HepG2 (cell line): ENCODE measurements at regions not wholly inside any gene's neighbourhood (a gene's known extent, or its start where the extent isn't known, plus 50 kb on each side); places are given as distances from the start of the nearest gene placed in this dataset.
A peak's percentile ranks its signal among the peaks of the same experiment; 100 is the strongest.

Source experiments
- ARID4A ChIP-seq: sonication (generic); formaldehyde crosslinking; IDR thresholded peaks from 2 replicates; pipeline ENCODE4 v1.5.0; 2020; ENCODE audit warnings: mild to moderate bottlenecking, missing genetic modification reagents, borderline replicate concordance
- ARNT2 ChIP-seq: sonication (generic); formaldehyde crosslinking; IDR thresholded peaks from 2 replicates; pipeline ENCODE4 v1.8.0; 2022; ENCODE audit warnings: mild to moderate bottlenecking, low read depth, missing genetic modification reagents, moderate library complexity
- CENPBD1 ChIP-seq: sonication (generic); formaldehyde crosslinking; IDR thresholded peaks from 2 replicates; pipeline ENCODE4 v1.8.0; 2022; ENCODE audit warnings: missing genetic modification reagents, low read depth, mild to moderate bottlenecking, borderline replicate concordance
- DPF2 ChIP-seq: sonication (generic); formaldehyde crosslinking; IDR thresholded peaks from 2 replicates; pipeline ENCODE4 v1.4.0; 2020; ENCODE audit warnings: mild to moderate bottlenecking, low read depth, missing genetic modification reagents, borderline replicate concordance
- ELF3 ChIP-seq: IDR thresholded peaks from 2 replicates; pipeline ENCODE4 v1.6.1; 2016; ENCODE audit warnings: missing genetic modification reagents, missing compliant biosample characterization
- ETV6 ChIP-seq: sonication (generic); formaldehyde crosslinking; conservative IDR thresholded peaks from 2 replicates; pipeline ENCODE4 v1.4.0; 2020; ENCODE audit warnings: missing genetic modification reagents
- FOXP4 ChIP-seq: sonication (generic); formaldehyde crosslinking; IDR thresholded peaks from 2 replicates; pipeline ENCODE4 v1.4.0; 2020; ENCODE audit warnings: missing genetic modification reagents
- JUNB ChIP-seq: sonication (generic); formaldehyde crosslinking; IDR thresholded peaks from 2 replicates; pipeline ENCODE4 v1.8.0; 2022; ENCODE audit warnings: missing genetic modification reagents, mild to moderate bottlenecking, borderline replicate concordance
- LCORL ChIP-seq, 2 experiments: fragments of 450-650 bp in 1 of 2; sonication (generic) in 1 of 2; formaldehyde crosslinking in 1 of 2; IDR thresholded peaks; 2 replicates each; pipeline versions ENCODE4 v1.5.0 to v1.6.1; 2017 to 2020; ENCODE audit warnings: antibody characterized with exemption in 1 of 2, missing genetic modification reagents in 1 of 2
- MLXIP ChIP-seq: sonication (generic); formaldehyde crosslinking; IDR thresholded peaks from 2 replicates; pipeline ENCODE4 v1.9.0; 2021; ENCODE audit warnings: missing genetic modification reagents, borderline replicate concordance
- MYC ChIP-seq: sonication (generic); formaldehyde crosslinking; IDR thresholded peaks from 2 replicates; pipeline ENCODE4 v1.9.0; 2021; ENCODE audit warnings: missing genetic modification reagents, borderline replicate concordance
- SRF ChIP-seq: IDR thresholded peaks from 2 replicates; pipeline ENCODE4 v1.6.1; 2011; ENCODE audit warnings: mild to moderate bottlenecking, low read depth, low read length, moderate library complexity
- ZBTB33 ChIP-seq: sonication (generic); formaldehyde crosslinking; IDR thresholded peaks from 2 replicates; pipeline ENCODE4 v1.4.0; 2020; ENCODE audit warnings: missing genetic modification reagents
- ZNF333 ChIP-seq: sonication (generic); formaldehyde crosslinking; IDR thresholded peaks from 2 replicates; pipeline ENCODE4 v1.4.0; 2020; ENCODE audit warnings: mild to moderate bottlenecking, missing genetic modification reagents, borderline replicate concordance
- ZNF446 ChIP-seq: sonication (generic); formaldehyde crosslinking; IDR thresholded peaks from 2 replicates; pipeline ENCODE4 v1.5.0; 2020; ENCODE audit warnings: mild to moderate bottlenecking, missing genetic modification reagents
- ZNF614 ChIP-seq: IDR thresholded peaks from 2 replicates; pipeline ENCODE4 v1.6.1; 2018; ENCODE audit warnings: missing biosample characterization, missing genetic modification reagents, inconsistent platforms, borderline replicate concordance

- TF ChIP-seq MLXIP (CRISPR knock-in tag) = no peak
- no peak for TF ChIP-seq CENPBD1 (CRISPR knock-in tag)
- no peak for TF ChIP-seq LCORL (IDR thresholded peaks at IDR 0.05)
- peak; percentile 58; the same call in 1 of the 2 replicates for TF ChIP-seq LCORL (CRISPR knock-in tag; IDR thresholded peaks at IDR 0.05)
- no peak for TF ChIP-seq ZNF333 (CRISPR knock-in tag)
- no peak for TF ChIP-seq ZNF446 (CRISPR knock-in tag)
- no peak for TF ChIP-seq MYC (CRISPR knock-in tag)
- TF ChIP-seq SRF = no peak
- TF ChIP-seq ARNT2 = 0 out of 2 replicates have a peak, but pooled peaks have one; percentile 41
- TF ChIP-seq DPF2 (CRISPR knock-in tag) = no peak
- peak; percentile 24; the same call in 1 of the 2 replicates for TF ChIP-seq FOXP4
- no peak for TF ChIP-seq ZBTB33 (CRISPR knock-in tag)
- peak; percentile 48; the same call in 1 of the 2 replicates for TF ChIP-seq ARID4A (CRISPR knock-in tag)
- TF ChIP-seq ELF3 = 0 out of 2 replicates have a peak, but pooled peaks have one; percentile 43
- TF ChIP-seq ETV6 (CRISPR knock-in tag) = no peak
- 0 out of 2 replicates have a peak, but pooled peaks have one; percentile 31 for TF ChIP-seq ZNF614 (CRISPR knock-in tag)
- TF ChIP-seq JUNB (CRISPR knock-in tag) = no peak
These were observed 178.1 kb upstream of the PKDCC start (continued) for GRCh38 chr2:41869542-41870264.
